GM21360 (cell line): ENCODE measurements at regions not wholly inside any gene's neighbourhood (a gene's known extent, or its start where the extent isn't known, plus 50 kb on each side); places are given as distances from the start of the nearest gene placed in this dataset.
"Not testable (repeated sequence)": the region's sequence is repeated elsewhere in the genome, so short reads cannot be mapped to it uniquely, and the experiment has no call there.

Experiments
- ATAC-seq: cut with Tn5 transposase; IDR thresholded peaks from one replicate; pipeline ENCODE4 v1.9.1; 2021; ENCODE audit warnings: mild to moderate bottlenecking, moderate library complexity; ENCODE audit not compliant: unreplicated experiment

GRCh38 chr13:63843766-63844699 lies 2428.4 kb upstream of the PCDH20 start:
- ATAC-seq: no peak

- no peak for ATAC-seq
Measured at GRCh38 chr13:63842102-63842501, 2426.5 kb upstream of the PCDH20 start.

- no peak for ATAC-seq
Measured at GRCh38 chr13:63840551-63841421, 2425.1 kb upstream of the PCDH20 start.

GRCh38 chr13:63838366-63839110 lies 2422.9 kb upstream of the PCDH20 start:
- ATAC-seq: no peak

DNA sequence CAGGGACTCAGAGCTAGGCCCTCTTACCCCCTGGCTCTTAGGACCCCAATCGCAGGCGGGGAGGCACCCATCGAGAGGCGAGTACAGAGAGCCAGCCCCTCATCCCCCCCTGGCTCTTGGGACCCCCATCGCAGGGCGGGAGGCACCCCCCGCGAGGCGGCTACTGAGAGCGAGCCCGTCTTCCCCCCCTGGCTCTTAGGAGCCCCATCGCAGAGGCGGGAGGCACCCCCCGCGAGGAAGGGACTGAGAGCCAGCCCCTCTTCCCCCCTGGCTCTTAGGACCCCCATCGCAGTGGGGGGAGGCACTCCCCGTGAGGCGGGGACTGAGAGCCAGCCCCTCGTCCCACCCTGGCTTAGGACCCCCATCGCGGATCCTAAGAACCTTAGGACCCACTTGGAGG lies 2422.1 kb upstream of the PCDH20 start:
- not testable (repeated sequence) for ATAC-seq

- ATAC-seq: not testable (repeated sequence)
Measured at GRCh38 chr13:63829609-63830008, 2414.0 kb upstream of the PCDH20 start.

DNA sequence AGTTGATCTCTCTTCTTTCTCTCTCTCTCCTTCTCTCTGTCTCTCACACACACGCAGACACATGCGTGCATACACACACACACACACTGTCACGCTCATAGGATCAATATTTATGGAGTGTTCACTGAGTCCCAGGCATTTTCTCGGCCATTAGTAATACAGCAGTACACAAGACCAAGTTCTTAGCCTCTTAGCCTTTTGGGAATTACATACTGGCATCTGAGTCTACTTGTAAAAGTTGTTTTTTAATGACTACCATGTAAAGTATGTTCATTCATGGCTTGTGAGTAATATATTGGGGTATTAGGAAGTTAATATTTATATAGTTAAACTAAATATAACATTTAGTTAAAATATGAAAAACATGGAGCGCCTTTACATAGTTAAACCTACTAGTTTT lies 2406.1 kb upstream of the PCDH20 start:
- ATAC-seq: not testable (repeated sequence)

DNA sequence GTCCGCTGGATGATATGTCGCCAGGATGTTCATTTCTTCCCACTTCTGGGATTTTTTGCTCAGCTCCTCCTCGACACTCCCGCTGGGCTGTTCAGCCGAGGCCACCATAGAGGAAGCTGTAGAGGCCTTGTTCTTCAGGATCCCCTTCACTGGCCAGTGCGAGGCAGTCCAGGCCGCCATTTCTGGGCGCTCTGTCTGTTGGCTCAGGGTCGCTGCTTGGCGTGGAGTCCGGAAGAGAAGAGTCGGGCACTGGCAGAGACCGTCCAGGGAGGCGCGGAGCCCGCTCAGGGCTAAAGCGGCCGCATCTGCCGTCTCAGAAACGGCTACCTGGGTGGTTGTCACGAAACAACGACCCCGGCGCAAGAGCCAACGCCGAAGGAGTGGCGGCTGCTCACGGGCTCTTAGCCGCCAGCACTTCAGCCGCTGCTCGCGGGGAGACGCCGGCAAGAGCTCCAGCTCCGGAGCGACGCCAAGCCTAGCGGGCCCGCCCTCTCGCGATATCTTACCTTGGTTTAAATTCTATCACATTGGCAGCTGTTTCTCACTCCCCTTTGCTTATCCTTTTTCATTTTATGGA lies 2395.9 kb upstream of the PCDH20 start:
- ATAC-seq: not testable (repeated sequence)

DNA sequence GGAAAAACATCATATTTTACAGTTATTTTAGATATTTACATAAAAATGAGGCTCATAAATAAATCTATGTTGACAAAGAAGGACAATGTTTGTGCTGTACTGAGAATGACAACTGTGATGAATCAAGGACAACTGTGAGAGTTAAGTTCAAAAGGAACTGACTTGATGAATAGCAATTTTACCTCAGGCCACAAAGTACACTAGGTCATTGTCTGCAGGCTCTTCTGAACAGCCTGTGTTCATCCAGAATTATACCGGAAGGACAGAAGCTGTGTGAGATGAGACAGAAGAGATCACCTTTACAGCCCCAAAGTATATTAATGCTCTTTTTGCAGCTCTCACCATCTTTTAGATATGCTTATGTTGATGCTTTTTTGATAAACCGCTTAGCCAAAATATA lies 2375.5 kb upstream of the PCDH20 start:
- ATAC-seq: not testable (repeated sequence)

DNA sequence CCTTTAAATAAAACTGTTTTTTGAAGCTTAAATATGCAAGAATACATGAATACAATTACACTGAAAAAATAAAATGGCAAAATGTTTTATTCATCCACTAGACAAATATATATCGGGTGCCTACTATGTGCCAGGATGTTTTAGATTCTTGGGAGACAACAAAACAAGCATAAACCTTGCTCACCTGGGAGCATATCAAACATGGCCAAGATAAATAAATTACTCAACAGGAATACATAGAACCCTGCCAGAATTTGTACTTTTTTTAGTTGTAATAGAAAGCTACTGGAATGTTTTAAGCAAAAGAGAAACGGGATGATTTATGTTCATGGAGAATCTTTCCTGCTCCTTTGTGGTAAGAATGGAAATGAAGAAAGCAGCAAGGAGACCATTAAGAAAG lies 2358.5 kb upstream of the PCDH20 start:
- no peak for ATAC-seq

DNA sequence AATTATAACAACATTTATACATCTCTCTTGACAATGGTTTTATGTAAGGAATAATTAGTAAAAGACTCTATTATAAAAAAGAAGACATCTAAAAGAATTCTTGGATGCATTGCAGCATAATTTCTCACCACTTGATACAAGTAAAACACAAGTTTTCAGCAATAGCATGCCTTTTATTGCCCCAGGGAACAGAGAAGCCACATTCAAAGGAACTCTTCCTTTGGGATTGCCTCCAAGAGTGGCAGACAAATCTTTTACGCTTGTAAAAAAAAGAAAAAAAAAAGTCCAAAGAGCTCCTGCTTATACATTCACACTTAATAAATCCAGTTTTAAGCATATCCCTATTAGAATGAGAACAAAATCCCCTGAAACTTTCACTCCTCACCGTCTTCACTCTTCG lies 2357.8 kb upstream of the PCDH20 start:
- no peak for ATAC-seq

DNA sequence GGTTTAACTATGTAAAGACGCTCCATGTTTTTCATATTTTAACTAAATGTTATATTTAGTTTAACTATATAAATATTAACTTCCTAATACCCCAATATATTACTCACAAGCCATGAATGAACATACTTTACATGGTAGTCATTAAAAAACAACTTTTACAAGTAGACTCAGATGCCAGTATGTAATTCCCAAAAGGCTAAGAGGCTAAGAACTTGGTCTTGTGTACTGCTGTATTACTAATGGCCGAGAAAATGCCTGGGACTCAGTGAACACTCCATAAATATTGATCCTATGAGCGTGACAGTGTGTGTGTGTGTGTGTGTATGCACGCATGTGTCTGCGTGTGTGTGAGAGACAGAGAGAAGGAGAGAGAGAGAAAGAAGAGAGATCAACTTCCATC lies 2342.0 kb upstream of the PCDH20 start:
- ATAC-seq: not testable (repeated sequence)

DNA sequence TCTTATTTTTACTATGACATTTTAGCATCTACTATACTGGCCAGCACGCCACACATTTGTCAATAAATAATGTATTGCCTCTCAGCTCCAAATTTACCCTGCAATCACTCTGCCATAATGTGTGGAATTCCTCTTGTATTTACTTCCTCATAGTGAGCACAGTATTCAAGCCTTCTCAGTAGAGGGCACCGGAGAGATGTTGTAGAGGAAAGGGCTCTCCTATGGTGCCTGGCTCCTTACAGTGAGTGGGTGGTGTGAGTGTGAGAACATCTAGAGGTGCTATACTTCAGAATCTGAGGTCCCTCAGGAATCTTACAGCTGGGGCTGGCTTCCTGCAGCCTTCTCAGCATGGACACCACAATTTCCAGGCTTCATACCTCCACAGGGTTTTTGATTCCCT lies 2334.2 kb upstream of the PCDH20 start:
- ATAC-seq: not testable (repeated sequence)

DNA sequence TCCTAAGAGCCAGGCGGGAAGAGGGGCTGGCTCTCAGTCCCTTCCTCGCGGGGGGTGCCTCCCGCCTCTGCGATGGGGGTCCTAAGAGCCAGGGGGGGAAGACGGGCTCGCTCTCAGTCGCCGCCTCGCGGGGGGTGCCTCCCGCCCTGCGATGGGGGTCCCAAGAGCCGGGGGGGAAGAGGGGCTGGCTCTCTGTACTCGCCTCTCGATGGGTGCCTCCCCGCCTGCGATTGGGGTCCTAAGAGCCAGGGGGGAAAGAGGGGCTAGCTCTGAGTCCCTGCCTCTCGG lies 2326.1 kb upstream of the PCDH20 start:
- ATAC-seq: not testable (repeated sequence)

- no peak for ATAC-seq
Measured at GRCh38 chr13:63741029-63741813, 2325.6 kb upstream of the PCDH20 start.

- ATAC-seq: not testable (repeated sequence)
Measured at GRCh38 chr13:63739112-63739735, 2323.6 kb upstream of the PCDH20 start.

GRCh38 chr13:63737418-63737817 lies 2321.8 kb upstream of the PCDH20 start:
- no peak for ATAC-seq

DNA sequence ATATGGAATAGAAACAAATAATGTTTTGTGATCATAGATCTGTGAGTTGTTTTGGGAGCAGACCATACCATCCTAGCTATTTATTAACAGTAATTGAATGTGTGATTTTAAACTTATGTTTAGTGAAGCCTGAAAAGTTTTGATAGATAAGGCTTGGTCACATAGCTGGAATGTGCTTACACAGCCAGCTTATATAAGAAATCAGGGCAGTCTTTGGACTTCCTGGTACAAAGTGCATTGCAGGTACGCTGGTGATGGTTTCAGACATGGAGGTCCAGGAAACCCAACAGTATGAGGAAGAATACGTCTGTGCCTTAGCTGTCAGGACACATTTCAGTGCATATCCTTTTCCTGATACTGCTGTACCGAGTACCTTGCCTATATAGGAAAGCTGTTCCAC lies 2316.2 kb upstream of the PCDH20 start:
- ATAC-seq: no peak

DNA sequence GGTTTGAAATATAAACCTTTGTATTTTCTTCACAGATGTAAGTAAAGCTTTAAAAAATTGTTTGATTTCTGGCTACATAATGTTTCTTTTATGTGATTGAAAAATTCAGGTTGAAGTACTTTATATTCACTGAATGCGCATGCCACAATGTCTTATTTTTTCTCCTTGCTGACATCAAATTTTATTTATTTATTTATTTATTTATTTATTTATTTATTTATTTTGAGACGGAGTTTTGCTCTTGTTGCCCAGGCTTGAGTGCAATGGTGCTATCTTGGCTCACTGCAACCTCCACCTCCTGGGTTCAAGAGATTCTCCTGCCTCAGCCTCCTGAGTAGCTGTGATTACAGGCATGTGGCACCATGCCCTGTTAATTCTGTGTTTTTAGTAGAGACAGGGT lies 2296.5 kb upstream of the PCDH20 start:
- not testable (repeated sequence) for ATAC-seq

- ATAC-seq: no peak
Measured at GRCh38 chr13:63706751-63707150, 2291.1 kb upstream of the PCDH20 start.
